Trophoblast cell (in vitro differentiated cells and primary cell): ENCODE measurements at regions not wholly inside any gene's neighbourhood (a gene's known extent, or its start where the extent isn't known, plus 50 kb on each side); places are given as distances from the start of the nearest gene placed in this dataset.

ENCODE experiments used
- DNase-seq, 2 donors: peaks; one replicate each; pipeline ENCODE4 v3.0.0-alpha.2; 2016
- H2AFZ ChIP-seq: 2 replicates; pipeline ENCODE4 v1.6.1; 2013; ENCODE audit warnings: low read length, moderate library complexity, mild to moderate bottlenecking; ENCODE audit not compliant: insufficient read depth, poor library complexity
- H2AK5ac ChIP-seq: 2 replicates; pipeline ENCODE4 v1.6.1; 2013; ENCODE audit warnings: mild to moderate bottlenecking, low read length
- H2BK120ac ChIP-seq: 2 replicates; pipeline ENCODE4 v1.6.1; 2013; ENCODE audit warnings: low read length, mild to moderate bottlenecking, moderate library complexity; ENCODE audit not compliant: insufficient read depth, poor library complexity
- H2BK12ac ChIP-seq: 2 replicates; pipeline ENCODE4 v1.6.1; 2013; ENCODE audit warnings: mild to moderate bottlenecking, low read length, moderate library complexity
- H2BK5ac ChIP-seq: 2 replicates; pipeline ENCODE4 v1.6.1; 2013; ENCODE audit warnings: low read length, low read depth, moderate library complexity, mild to moderate bottlenecking; ENCODE audit not compliant: poor library complexity
- H3K14ac ChIP-seq: 2 replicates; pipeline ENCODE4 v1.6.1; 2013; ENCODE audit warnings: mild to moderate bottlenecking, low read length
- H3K18ac ChIP-seq: 2 replicates; pipeline ENCODE4 v1.6.1; 2013; ENCODE audit warnings: mild to moderate bottlenecking, low read length
- H3K23ac ChIP-seq: 2 replicates; pipeline ENCODE4 v1.6.1; 2013; ENCODE audit warnings: low read length
- H3K27ac ChIP-seq: 2 replicates; pipeline ENCODE4 v1.5.1; 2013; ENCODE audit warnings: low read depth, mild to moderate bottlenecking, inconsistent platforms, low read length, moderate library complexity
- H3K27me3 ChIP-seq: 2 replicates; pipeline ENCODE4 v1.6.1; 2013; ENCODE audit warnings: inconsistent platforms, mild to moderate bottlenecking, low read length, moderate library complexity; ENCODE audit not compliant: insufficient read depth
- H3K36me3 ChIP-seq, 2 experiments: 1 replicate in 1 of 2; 2 replicates in 1 of 2; pipeline ENCODE4 v1.6.1; 2013; ENCODE audit warnings: low read length in 2 of 2, mild to moderate bottlenecking in 2 of 2, moderate library complexity in 1 of 2; ENCODE audit not compliant: insufficient read depth in 2 of 2, control insufficient read depth in 1 of 2
- H3K4ac ChIP-seq: 2 replicates; pipeline ENCODE4 v1.6.1; 2013; ENCODE audit warnings: low read depth, mild to moderate bottlenecking, low read length, moderate library complexity
- H3K4me1 ChIP-seq, 2 experiments: 1 replicate in 1 of 2; 2 replicates in 1 of 2; pipeline ENCODE4 v1.6.1; 2013; ENCODE audit warnings: low read length in 2 of 2, mild to moderate bottlenecking in 2 of 2, moderate library complexity in 1 of 2; ENCODE audit not compliant: insufficient read depth in 2 of 2, control insufficient read depth in 1 of 2
- H3K4me2 ChIP-seq: 2 replicates; pipeline ENCODE4 v1.6.1; 2013; ENCODE audit warnings: inconsistent platforms, mild to moderate bottlenecking, low read length, moderate library complexity
- H3K4me3 ChIP-seq: 2 replicates; pipeline ENCODE4 v1.5.1; 2013; ENCODE audit warnings: mild to moderate bottlenecking, low read depth, low read length, inconsistent platforms
- H3K79me1 ChIP-seq: one replicate; pipeline ENCODE4 v1.6.1; 2013; ENCODE audit warnings: low read length
- H3K79me2 ChIP-seq: 2 replicates; pipeline ENCODE4 v1.6.1; 2013; ENCODE audit warnings: low read length, mild to moderate bottlenecking; ENCODE audit not compliant: control insufficient read depth, insufficient read depth, poor library complexity
- H3K9ac ChIP-seq: 2 replicates; pipeline ENCODE4 v1.6.1; 2013; ENCODE audit warnings: mild to moderate bottlenecking, low read length
- H3K9me3 ChIP-seq: 2 replicates; pipeline ENCODE4 v1.6.1; 2013; ENCODE audit warnings: low read depth, mild to moderate bottlenecking, control low read depth, inconsistent platforms, low read length; ENCODE audit not compliant: insufficient read depth
- H4K12ac ChIP-seq: 2 replicates; pipeline ENCODE4 v1.6.1; 2013; ENCODE audit warnings: low read depth, mild to moderate bottlenecking, low read length, moderate library complexity
- H4K8ac ChIP-seq: 2 replicates; pipeline ENCODE4 v1.6.1; 2013; ENCODE audit warnings: low read depth, mild to moderate bottlenecking, low read length, moderate library complexity
- H4K91ac ChIP-seq: one replicate; pipeline ENCODE4 v1.6.1; 2013; ENCODE audit warnings: low read depth, mild to moderate bottlenecking, low read length, moderate library complexity
- WGBS: extraction: QIAGEN DNeasy Blood & Tissue Kit; methylation state at CpG from one replicate; pipeline ENCODE4 v1.1.7; 2013; ENCODE audit warnings: missing lambda C conversion rate; ENCODE audit not compliant: insufficient read length, insufficient coverage; ENCODE audit errors: extremely low coverage; 5-methylcytosine and 5-hydroxymethylcytosine counted together

DNA sequence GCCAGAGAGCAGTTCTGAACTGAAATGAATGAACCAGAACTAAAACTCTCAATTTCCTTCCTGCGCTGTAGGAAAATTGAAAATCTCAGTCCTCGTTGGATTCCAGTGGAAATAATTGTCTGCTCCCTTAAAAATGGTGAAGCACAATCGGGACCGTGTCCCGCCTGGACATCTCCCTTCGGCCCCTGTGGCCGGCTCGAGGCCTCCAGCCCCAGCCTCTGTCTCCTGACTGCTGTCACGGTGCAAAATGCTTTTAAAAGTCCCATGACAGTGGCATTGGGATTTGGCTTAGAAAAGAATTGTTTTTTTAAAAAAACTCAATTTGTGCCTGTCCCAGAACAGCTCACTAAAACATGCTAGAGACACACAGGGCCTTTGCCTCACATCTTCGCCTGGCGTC lies 142.5 kb downstream of the ZNF664 start:
- Histone ChIP-seq H2AK5ac (no peak overlapping the region), H3K79me2 (no peaks in the 10 kb centered on the region), H3K4me2 (no peak overlapping the region), H3K9me3 (no peaks in the 10 kb centered on the region), H3K4me3 (no peak overlapping the region), H2BK120ac (no peak overlapping the region), H2AFZ (no peak overlapping the region), H4K91ac (no peak overlapping the region), H3K79me1 (no peaks in the 10 kb centered on the region), H3K18ac (no peak overlapping the region), H3K23ac (no peak overlapping the region), H2BK5ac (no peak overlapping the region), H3K4ac (no peak overlapping the region), H4K12ac (no peak overlapping the region), H3K14ac (no peak overlapping the region), H3K4me1 (no peaks in the 10 kb centered on the region), H4K8ac (no peak overlapping the region), H3K36me3 (no peaks in the 10 kb centered on the region), H3K9ac (no peak overlapping the region), H3K27ac (no peak overlapping the region), H3K27me3 (no peaks in the 10 kb centered on the region), H2BK12ac (no peak overlapping the region)
- WGBS = no CpG with 5 or more reads among the region's 11 CpGs
- DNase-seq = no peak

DNA sequence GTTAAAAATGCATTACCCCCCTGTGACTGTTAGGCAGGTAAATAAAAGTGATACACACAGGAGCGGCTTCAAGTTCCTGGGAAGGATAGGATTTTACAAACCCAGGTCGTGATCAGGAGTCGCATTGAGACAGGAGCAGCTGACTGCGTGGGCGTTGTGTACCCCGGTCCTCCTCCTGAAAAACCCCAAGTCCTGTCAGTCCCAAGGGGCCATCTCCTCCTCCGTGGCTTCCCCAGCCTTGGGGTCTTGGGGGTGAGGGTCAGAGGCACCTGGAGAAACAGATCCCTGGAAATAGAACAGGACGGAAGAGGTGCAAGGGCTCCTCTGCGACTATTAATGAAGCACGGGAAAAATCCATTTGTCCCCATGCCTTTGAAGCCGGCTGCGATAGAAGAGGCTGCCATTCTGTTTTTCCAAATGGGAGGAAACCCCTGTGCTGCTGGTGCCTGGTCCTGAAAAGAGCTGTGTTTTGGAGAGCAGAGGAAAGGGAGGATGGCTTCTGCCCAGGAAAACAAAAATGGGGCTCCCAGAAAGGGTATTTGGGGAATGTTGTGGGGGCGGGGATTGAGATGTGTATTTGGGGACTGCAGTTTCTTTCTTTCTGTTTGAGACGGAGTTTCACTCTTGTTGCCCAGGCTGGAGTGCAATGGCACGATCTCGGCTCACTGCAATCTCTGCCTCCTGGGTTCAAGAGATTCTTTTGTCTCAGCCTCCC lies 143.1 kb downstream of the ZNF664 start:
- Histone ChIP-seq H3K18ac (no peak overlapping the region), H2BK120ac (no peak overlapping the region), H2BK12ac (no peak overlapping the region), H3K9me3 (no peaks in the 10 kb centered on the region), H3K79me2 (no peaks in the 10 kb centered on the region), H2BK5ac (no peak overlapping the region), H4K8ac (no peak overlapping the region), H2AFZ (no peak overlapping the region), H3K79me1 (no peaks in the 10 kb centered on the region), H3K4me2 (no peak overlapping the region), H3K14ac (no peak overlapping the region), H3K4me1 (no peaks in the 10 kb centered on the region), H3K9ac (no peak overlapping the region), H3K4ac (no peak overlapping the region), H3K27ac (no peak overlapping the region), H2AK5ac (no peak overlapping the region), H3K27me3 (no peaks in the 10 kb centered on the region), H3K4me3 (no peak overlapping the region), H4K91ac (no peak overlapping the region), H3K23ac (no peak overlapping the region), H4K12ac (no peak overlapping the region), H3K36me3 (no peaks in the 10 kb centered on the region)
- no peak for DNase-seq
- no CpG with 5 or more reads among the region's 16 CpGs for WGBS

DNA sequence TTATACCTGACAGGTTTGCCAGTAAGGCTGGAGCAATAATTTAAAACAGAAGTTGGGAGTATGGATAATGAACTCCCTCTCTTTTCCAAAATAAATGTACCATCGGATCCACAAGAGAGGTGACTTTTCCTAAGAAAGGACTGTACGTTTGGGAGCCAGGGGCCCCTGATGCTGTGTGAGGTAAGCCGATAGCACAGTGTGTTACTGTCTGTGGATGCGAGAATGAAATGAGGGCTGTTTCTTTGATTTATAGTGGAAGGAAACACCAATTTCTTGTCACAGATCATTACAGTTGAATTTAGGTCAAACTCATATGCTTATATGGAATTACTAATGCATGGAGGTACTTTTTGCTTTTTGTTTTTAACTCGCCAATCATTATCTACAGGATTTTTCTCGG lies 147.7 kb downstream of the ZNF664 start:
- no peak overlapping the region for H3K4me2 ChIP-seq
- H4K8ac ChIP-seq = no peak overlapping the region
- H3K4me1 ChIP-seq = no peaks in the 10 kb centered on the region
- no peak overlapping the region for H2AK5ac ChIP-seq
- no CpG with 5 or more reads among the region's 6 CpGs for WGBS
- no peak overlapping the region for H3K4me3 ChIP-seq
- no peak overlapping the region for H3K27ac ChIP-seq
- H3K79me2 ChIP-seq = no peaks in the 10 kb centered on the region
- no peak overlapping the region for H2BK5ac ChIP-seq
- no peak overlapping the region for H2BK12ac ChIP-seq
- H3K4ac ChIP-seq = no peak overlapping the region
- H4K12ac ChIP-seq = no peak overlapping the region
- no peaks in the 10 kb centered on the region for H3K9me3 ChIP-seq
- DNase-seq = no peak
- no peak overlapping the region for H2BK120ac ChIP-seq
- no peak overlapping the region for H3K14ac ChIP-seq
- H3K36me3 ChIP-seq = no peaks in the 10 kb centered on the region
- no peak overlapping the region for H2AFZ ChIP-seq
- no peak overlapping the region for H4K91ac ChIP-seq
- H3K27me3 ChIP-seq = no peaks in the 10 kb centered on the region
- H3K23ac ChIP-seq = no peak overlapping the region
- no peak overlapping the region for H3K9ac ChIP-seq
- H3K18ac ChIP-seq = no peak overlapping the region
- H3K79me1 ChIP-seq = no peaks in the 10 kb centered on the region

DNA sequence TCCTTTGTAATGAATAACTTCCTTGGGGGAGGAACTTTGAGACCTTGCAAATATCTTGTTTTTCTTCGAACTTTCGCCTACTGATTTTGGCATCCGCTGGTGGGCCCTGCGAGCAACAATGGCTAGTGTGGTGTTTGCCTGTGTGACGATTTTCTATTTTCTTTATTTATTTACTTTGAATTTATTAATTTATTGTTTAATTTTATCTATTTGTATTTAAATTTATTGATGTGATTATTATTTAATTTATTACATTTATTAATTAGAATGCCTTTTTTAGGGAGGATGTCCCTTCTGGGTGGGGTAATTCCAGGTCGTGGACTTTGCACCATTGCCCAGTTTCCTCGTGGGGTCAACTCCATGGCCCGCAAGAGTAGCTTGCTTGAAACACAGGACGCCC lies 149.7 kb downstream of the ZNF664 start:
- Histone ChIP-seq H3K14ac (no peak overlapping the region), H2BK5ac (no peak overlapping the region), H2AFZ (no peak overlapping the region), H3K23ac (no peak overlapping the region), H4K91ac (no peak overlapping the region), H2AK5ac (no peak overlapping the region), H3K9me3 (no peaks in the 10 kb centered on the region), H3K27me3 (no peaks in the 10 kb centered on the region), H3K4me2 (no peak overlapping the region), H3K79me1 (no peaks in the 10 kb centered on the region), H4K12ac (no peak overlapping the region), H3K9ac (no peak overlapping the region), H3K27ac (no peak overlapping the region), H3K4ac (no peak overlapping the region), H3K18ac (no peak overlapping the region), H3K4me3 (no peak overlapping the region), H4K8ac (no peak overlapping the region), H2BK12ac (no peak overlapping the region), H2BK120ac (no peak overlapping the region), H3K36me3 (no peaks in the 10 kb centered on the region), H3K79me2 (no peaks in the 10 kb centered on the region), H3K4me1 (no peaks in the 10 kb centered on the region)
- DNase-seq = no peak
- WGBS = no CpG with 5 or more reads among the region's 9 CpGs
